NCI-H748 (cell line): ENCODE measurements at regions not wholly inside any gene's neighbourhood (a gene's known extent, or its start where the extent isn't known, plus 50 kb on each side); places are given as distances from the start of the nearest gene placed in this dataset.
A peak's percentile ranks its signal among the peaks of the same experiment; 100 is the strongest.

Source experiments
- DNase-seq: peaks from one replicate; lab custom pipeline; 2025; ENCODE audit not compliant: unreplicated experiment; lab: John Stamatoyannopoulos, UW

DNA sequence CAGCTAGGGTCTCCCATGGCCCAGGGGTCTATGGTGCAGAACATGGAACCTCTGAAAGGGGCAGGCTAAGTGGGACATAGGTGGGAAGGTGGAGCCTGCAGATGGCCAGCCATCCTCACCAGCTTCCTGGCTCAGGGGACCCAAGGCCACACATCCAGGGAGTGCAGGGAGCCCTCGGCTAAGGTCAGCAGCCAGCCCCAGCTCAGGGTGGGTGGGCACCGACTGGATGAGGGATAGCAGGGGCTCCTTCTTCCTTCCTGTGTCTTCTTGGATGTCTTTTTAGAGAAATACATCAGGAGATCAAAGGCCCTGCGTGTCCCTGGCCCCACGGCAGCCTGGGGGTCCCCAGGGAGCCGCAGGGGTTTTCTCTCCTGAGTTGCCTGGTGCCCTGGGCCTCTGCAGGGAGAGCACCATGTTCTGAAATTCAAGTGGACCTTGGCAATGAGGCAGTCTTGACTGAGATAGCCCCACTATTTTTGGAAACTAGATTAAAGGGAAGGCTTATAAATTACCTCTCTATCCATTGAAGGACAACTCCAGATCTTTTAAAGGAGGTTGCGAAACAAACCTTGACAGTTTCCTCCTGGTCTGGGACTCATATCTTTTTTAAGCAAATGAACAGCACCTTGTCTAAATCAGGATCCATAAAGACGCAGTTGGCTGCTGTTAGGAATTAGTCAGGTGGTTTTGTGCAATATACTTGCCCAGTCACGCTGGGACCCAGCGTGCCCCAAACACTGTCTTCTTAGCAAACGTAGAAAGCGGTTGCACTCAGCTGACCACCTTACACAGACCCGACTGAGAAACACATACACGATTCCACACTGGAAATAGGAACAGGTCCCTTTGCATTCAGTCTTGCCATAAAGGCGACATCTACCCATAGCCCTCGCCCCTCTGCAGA is 242.3 kb downstream of the TOMM20 start:
- DNase-seq: no peak

DNA sequence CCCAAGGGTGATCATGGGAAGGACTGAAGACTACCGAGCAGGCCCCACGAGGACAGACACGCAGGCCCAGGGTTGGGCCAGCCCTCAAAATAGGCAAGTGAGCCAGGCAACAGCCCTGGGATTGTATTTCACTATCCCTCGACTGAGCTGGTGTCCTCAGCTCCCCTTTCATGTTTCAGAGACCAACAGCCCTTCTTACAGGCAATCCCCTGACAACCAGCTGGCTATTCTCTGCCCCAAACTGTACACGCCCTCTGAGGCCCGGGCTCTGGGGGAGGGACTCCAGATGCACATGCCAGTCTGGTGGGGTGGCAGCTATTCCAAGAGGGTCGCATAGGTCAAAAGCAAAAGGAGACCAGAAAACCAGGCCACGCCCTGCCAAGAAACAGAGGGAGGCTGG is 243.0 kb downstream of the TOMM20 start:
- no peak for DNase-seq

GRCh38 chr1:234884701-234885100 is 243.9 kb downstream of the TOMM20 start:
- DNase-seq: no peak

DNA sequence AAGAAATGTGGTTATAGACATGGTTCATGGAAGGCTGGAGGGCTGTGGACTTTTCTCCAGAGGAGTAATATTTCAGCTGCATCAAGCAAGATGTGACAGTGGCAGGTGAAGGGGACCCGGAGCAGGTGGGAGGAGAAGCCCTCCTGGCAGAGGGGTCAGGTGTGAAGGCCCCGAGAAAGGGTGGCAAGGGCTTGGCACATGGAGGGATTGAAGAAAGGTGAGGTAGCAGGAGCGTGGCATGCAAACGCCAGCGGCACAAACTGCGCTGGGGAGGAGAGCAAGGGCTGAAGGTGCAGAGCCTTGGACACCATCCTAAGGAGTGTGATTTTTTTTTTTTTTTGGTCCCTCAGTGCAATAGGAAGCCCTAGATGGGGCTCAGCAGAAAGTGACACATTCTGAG is 244.6 kb downstream of the TOMM20 start:
- no peak for DNase-seq

GRCh38 chr1:234882898-234883297 is 245.7 kb downstream of the TOMM20 start:
- DNase-seq: no peak

DNA sequence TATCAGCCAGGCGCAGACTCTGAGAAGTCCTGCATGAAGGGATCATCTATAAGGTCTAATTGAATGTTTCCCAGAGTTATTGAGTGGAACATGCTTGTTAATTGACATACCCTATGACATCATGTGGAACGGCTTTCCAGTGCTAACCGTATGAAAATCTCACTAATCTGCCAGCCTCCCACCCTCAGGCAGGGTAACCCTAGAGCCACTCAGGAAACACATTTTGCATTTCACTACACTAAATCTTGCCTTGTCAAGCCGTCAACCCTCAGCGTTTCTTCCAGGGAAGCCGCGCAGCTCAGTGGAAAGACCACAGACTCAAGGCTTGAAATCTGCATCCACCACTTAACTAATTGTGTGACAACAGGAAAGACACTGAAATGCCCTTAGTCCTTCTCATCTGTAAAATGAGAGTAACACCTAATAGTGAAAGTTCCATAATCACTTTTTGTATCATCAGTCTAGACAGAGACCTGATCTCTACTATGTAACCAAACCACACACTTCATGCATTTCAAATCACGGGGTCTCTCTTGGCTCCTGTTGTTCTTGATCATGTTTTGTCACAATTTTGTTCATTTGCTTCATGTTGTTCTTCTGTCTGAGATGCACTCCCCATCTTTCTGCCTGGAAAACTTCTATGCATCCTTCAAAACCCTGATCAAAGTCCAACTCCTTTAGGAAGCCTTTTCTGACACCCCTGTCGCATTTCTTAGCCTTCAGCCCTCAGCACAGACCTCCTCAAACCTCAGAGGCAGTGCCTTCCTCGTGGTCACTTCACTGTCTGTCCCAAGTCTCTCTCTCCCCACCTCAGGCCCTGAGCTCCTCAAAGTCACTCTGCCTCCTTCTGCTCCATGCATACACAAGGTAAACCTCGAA is 246.5 kb downstream of the TOMM20 start:
- no peak for DNase-seq

DNA sequence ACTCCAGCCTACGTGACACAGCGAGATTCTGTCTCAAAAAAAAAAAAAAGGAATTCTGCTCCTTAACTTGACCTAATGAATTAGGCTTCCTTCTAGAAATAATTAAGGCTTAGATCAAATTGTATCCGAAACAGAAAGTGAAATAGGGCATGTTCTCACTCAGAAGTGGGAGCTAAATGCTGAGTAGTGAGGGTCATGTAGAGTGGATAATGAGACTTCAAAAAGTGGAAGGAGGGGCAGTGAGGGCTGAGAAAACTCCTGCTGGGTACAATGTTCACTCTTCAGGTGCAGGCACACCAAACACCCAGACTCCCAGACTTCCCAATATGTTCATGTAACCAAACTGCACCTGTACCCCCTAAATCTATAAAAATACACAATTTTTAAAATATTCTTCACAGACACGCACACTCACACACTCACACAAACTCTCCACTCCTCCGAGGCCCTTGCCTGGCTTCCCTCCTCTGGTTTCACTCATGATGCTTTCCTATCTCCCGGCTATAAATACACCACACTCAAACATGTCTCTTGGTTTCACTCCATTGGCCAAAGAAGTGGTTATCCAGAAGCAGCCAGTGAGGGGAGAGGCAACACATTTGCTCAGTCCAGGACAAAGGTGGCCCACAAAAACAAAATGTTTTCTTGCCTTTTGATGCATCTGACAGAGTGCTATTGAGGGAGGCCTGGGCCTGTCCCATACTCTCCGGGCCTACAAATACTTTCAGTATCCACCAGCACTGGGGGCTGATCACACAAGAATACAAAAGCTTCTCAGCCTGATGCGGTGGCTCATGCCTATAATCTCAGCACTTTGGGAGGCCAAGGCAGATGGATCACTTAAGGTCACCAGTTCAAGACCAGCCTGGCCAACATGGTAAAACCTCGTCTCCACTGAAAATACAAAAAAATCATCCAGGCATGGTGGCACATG is 249.2 kb downstream of the TOMM20 start:
- no peak for DNase-seq

DNA sequence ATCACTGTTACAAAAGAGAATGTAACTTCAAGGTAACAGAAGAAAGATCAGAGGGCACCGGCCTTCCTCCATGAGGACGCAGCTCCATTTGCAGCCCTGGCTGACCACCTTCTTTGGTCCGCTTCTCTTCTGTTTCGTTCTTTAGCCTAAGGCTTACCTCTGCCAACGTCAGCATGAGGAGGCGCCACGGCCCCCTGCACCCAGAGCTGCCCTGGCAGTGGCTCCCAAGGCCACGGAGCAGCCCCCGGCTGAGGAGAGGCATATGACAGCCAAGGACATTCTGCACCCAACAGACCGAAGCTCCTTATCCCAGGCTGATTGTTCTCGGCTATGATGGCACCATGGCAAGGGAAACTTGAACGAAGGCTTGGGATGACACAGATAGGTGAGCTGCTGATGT is 250.3 kb downstream of the TOMM20 start:
- DNase-seq: no peak

DNA sequence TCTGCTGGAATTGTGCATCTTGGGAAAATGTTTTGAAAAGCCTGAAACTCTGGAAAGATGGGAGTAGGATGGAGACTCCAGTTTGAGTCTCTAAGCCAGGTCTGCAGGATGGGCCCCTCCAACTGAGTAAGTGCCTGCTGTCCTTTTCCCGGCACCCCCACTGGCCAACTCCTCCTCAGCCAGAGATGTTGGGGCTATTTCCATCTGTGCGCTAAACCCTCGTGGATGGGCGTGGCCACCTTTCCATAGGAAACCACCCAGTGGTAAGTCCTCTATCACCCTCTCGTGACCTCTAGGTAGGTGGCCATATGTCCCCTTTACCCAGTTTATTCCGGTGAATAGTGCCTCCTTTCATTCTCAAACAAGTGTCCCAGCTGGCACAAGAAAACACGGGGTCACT is 250.9 kb downstream of the TOMM20 start:
- no peak for DNase-seq

DNA sequence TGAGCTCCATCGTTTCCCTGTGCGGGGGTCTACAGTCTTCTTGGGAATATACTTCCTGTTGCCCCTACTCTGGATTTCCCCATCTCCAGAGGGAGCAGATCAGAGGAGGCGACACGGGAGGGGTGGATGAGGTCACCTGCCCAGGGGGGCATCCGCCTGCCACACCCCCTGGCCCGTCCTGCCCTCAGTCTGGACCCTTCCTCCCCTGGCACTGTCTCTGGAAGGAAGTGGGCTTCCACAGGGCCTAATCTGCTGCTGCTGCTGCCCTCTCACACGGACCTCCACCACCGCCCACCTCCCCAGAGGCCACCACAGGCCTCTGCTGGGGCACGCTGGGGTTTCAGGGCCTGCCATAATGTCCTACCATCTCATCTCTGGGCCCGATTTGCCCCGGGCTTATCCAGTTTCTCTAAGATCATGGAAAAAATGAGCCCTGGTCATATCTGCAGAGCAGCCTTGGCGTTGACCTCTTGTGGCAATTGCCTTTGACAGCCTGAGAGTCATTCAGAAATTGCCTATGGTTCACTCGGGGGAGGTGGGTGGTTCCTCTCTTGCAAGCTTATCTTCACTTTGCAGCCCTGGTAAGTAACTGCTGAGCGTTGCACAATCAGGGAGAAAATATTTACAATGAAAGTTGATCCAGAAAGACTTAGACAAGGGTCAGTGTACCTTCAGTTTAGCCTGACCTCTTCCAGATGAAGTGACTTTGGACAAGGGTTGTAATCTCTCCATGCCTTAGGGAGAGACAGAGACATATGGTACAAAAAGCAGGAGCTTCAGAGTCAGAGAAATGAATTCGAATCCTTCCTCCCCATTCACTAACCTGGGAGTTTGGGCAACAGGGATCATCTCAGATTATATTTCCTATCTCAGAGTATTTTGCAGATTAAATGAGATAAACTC is 252.4 kb downstream of the TOMM20 start:
- peak; percentile 49 for DNase-seq

DNA sequence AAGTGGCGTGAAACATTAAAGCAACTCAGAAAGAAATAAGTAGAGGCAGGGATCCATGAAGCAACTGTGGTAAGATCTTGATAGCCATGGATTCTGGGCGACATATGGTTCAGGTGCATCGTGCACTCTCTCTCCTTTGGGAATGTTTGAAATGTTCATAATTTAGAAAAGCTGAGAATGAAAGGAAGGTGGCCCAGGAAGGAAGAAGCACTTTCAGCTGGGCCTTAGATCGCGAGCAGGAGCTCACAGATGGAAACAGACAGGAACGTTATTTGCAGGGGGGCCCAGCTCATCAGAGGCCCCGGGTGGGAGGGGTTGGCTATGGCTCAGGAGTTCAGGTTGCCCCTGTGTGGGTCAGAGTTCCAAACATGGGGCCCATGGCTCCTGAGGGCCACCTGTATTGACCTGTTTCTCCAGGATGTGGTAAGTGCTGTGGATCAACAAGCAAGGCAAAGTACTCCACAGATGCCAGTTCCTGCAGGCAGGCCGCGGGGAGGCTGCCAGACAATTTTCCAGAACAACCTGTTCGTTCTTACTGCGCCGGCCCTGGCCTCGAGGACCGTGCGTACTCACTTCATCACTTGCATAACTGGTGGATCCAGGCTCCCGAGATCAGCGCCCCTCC is 253.2 kb downstream of the TOMM20 start:
- no peak for DNase-seq

DNA sequence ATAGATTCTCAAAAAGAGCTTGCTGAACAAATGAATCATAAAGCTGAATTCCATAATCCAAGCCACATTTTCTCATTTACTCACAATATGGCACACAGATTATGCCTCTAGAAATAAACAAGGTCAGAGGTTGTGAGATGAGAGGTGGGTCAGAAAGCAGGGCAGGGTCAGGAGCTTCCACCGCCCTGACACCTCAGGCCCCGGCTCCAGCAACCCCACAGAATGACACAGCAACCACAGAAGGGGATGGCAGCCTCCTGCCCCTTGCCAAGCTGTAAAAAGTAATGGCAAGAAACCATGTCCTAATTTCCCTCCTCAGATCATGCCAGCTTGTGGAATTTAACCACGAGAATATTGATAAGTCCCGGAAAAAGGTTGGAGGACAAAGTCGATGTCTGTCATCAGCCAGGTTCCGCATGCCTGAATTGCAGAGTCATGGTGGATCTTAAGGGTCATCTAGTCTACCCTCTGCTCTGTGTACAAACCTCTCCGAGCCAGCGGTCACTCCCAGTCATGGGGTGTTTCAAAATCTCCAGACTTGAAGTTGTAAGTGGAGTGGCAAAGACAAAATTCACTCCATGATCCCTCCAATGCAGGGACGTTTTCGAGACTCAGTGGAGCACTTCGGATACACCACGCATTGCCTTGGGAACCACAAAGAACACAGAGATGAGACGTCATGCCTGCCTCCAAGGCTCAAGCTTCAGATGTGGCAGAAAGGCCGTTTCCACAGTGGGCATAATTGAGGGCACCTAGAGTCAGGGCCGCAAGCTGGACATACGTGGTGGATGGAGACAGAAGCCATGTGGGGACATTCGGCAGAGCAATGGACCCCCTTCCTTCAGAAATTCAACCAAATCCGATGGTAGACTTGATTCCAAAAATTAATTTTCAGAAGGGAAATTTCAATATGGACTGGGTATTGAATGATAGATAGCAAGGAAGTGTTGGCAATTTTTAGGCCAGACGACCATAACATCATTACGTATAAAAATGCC is 254.0 kb downstream of the TOMM20 start:
- no peak for DNase-seq

- no peak for DNase-seq
Measured at GRCh38 chr1:234871710-234872271, 256.8 kb downstream of the TOMM20 start.

DNA sequence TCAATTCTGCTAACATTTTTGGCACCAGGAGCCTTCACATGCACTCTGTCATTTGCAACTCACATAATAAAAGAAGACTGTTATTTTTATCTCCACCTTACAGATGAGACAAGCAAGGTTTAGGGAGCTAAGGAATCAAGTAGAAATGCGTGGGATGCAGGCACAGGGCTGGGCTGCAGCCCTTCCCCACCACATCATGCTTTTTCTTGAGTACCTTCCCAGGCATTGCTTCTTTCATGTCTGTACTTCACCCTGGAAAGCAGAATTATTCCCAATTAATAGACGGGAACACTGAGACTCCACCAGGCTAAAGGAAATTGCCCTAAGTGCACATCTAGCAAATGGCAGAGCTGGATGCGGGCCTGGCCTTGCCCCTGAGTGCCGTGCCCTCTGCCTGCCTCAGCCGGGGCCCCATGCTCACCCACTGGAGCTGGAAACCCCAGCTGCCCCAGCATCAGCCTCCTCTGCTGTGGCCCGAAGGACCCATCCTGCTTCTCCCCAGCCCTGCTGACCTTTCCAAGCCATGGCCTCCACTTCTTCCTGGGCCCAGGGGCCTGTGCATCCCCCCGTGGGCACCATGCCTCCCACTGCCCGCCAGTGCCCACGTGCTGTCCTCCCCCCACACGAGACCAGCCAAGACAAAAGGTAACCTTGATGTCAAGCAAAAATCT is 257.5 kb downstream of the TOMM20 start:
- DNase-seq: no peak

- DNase-seq: peak; percentile 1
Measured at GRCh38 chr1:234870020-234870981, 258.3 kb downstream of the TOMM20 start.
